NCI-H1105 treated with DMSO at 0.1 percent for 48 hours (cell line): ENCODE measurements at regions not wholly inside any gene's neighbourhood (a gene's known extent, or its start where the extent isn't known, plus 50 kb on each side); places are given as distances from the start of the nearest gene placed in this dataset.
"Not testable (repeated sequence)": the region's sequence is repeated elsewhere in the genome, so short reads cannot be mapped to it uniquely, and the experiment has no call there.

Source experiments
- DNase-seq: peaks from one replicate; lab custom pipeline; 2025; lab: John Stamatoyannopoulos, UW

- DNase-seq: not testable (repeated sequence)
Observed at GRCh38 chr3:144023543-144023942, 51.9 kb downstream of the DIPK2A start.

- DNase-seq: no peak
Observed at GRCh38 chr3:144028798-144029411, 57.3 kb downstream of the DIPK2A start.

- DNase-seq: no peak
Observed at GRCh38 chr3:144029769-144030168, 58.1 kb downstream of the DIPK2A start.

DNA sequence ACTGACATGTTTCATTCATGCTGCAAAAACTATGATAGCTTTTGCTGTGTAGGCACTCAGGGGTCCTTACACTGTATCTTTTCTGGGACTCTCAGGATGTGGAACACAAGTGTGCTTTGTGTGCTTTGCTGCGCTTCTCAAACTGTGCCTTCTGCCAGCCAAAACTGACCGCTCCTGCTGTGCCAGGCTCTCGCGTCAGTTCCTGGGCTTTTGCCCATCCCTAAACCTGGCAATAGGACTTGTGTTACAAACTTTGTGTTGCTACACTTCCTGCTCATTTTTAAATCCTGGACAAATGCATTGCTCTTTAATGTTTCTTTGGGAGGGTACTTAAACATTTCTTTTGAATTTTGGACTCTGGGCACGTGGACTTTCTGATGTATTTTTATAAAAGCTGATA is 60.3 kb downstream of the DIPK2A start:
- DNase-seq: no peak

DNA sequence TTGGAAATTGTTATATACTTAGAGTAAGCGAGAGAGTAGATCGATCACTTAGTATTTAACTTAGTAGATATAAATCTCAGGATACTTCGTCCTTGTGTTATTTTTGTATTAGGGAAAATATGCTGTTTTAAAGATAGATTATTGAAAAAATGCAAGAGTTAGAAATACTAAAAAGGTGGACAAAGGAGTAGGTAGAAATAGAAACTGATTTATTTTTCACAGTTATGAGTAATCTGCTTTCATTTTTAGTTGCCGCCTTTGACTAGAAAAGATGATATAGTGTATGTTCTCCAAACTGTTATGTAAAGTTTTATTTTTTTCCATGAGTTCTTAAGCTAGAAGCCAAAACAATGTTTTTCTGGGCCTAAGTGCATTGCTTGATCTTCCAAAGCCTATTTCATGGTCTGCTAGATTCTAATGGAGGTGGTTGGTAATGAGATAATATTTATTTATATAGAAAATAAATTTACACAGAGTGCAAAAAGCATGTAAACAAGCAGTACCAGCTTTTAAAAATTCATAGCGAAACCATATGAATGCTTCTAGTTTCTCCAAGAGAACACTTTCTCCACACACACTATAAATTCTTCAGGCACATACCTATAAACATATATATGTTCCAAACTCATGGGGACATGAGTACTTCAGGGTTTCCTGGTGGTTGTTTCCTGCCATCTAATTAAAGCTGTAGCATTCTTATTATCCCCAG is 61.1 kb downstream of the DIPK2A start:
- no peak for DNase-seq

GRCh38 chr3:144033240-144033589 is 61.6 kb downstream of the DIPK2A start:
- no peak for DNase-seq

GRCh38 chr3:144033863-144034262 is 62.2 kb downstream of the DIPK2A start:
- DNase-seq: no peak

- no peak for DNase-seq
Observed at GRCh38 chr3:144034715-144035290, 63.2 kb downstream of the DIPK2A start.

- no peak for DNase-seq
Observed at GRCh38 chr3:144036498-144036897, 64.9 kb downstream of the DIPK2A start.

DNA sequence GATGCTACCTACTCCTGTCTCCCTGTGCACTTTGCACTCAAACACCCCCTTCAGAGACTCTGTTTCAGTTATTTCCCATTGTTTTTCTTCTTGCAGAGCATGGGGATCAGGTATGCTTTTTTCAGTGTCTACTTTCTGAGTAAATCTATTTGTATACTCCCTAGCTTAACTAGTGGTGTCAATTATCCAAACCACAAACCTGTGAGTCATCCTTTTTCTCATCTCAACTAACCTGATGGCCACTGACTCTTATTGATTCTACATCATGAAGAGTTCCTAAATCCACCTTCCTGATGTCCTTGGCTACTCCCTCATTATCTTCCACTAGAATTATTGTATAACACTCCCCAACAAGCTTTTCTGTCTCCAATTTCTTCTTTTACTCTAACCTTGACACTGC is 68.0 kb downstream of the DIPK2A start:
- DNase-seq: no peak

DNA sequence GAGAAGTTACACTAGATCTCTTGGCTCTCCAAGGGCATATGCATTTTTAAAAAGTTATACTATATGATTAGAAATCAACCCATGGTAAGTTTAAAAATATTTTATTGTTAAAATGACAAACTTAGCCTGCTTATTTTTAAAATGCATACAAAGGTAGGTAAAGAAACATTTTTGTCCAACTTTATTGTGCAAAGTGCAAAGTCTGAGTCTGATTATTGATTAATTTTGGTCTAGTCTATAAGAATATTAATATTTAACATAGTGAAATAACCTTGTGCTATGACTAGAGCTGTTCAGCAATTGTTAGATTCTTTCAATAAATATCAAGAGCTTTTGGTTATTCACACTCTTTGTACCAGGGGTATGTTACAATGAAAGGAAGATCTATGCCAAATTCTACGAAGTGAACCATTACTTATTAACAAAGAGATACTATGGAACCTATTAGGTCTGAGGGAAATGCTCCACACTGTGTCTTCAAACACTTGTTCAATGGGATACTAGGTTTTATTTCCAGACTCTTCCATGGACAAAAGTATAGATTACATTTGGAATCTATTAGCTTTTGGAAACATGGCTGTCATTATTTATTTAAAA is 70.4 kb downstream of the DIPK2A start:
- no peak for DNase-seq

- no peak for DNase-seq
Observed at GRCh38 chr3:144045766-144046165, 74.1 kb downstream of the DIPK2A start.

GRCh38 chr3:144049374-144049773 is 77.8 kb downstream of the DIPK2A start:
- DNase-seq: no peak

DNA sequence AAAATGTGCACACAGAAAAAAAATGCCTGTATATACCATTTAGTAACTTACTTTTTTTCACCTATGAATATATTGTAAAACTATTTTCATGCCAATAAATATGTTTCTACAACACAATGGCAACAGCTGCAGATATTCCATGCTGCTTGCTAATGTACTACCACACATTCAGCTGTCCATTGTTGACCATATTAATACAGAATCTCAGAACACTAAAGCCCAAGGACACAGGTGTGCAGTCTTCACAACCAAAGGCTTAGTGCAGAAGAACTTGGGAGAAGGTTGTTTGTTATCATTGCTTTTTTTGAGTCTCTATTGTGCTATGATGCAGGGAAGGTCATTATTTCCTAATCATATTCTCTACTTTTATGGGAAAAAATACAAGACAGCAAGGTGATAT is 79.6 kb downstream of the DIPK2A start:
- DNase-seq: no peak

GRCh38 chr3:144052275-144052674 is 80.7 kb downstream of the DIPK2A start:
- no peak for DNase-seq

DNA sequence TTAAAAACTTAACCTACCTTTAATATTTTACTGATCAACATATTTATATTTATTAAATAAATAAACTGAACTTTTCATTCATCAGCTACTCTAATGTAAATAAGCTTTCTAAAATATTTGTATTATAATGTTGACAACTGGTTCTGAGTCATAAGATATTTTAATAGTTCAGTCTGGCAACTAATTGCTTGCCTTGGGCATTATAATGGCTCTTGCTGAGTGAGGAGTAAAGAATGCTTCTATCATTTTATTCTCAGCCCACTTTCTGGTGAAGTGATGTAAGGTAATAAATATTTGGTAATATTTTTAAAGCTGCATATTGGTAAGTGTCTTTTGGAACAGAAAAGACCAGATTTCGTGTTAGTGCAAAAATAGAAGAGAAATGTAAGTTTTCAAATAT is 81.5 kb downstream of the DIPK2A start:
- DNase-seq: peak; percentile 22

- no peak for DNase-seq
Observed at GRCh38 chr3:144054766-144055165, 83.1 kb downstream of the DIPK2A start.

- no peak for DNase-seq
Observed at GRCh38 chr3:144055604-144056003, 84.0 kb downstream of the DIPK2A start.

GRCh38 chr3:144058713-144059112 is 87.1 kb downstream of the DIPK2A start:
- DNase-seq: no peak

DNA sequence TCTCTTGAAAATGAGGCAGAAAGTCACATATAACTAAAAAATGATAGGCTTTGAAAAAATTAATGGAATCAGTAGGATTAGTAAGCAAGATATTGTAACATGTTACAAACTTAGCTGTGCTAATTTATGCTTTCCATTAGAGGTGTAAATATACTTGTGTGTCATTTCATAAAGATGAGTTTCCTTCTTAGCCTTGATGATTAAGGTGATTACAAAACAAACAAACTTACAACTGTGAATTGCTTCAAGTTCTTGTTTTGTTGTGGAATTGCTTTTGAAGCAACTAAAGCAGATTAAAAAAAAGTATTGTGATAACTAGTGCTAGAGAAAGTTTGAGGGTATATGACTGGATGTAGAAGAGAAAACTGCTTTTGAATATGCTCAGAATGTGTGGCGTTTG is 87.9 kb downstream of the DIPK2A start:
- DNase-seq: no peak

DNA sequence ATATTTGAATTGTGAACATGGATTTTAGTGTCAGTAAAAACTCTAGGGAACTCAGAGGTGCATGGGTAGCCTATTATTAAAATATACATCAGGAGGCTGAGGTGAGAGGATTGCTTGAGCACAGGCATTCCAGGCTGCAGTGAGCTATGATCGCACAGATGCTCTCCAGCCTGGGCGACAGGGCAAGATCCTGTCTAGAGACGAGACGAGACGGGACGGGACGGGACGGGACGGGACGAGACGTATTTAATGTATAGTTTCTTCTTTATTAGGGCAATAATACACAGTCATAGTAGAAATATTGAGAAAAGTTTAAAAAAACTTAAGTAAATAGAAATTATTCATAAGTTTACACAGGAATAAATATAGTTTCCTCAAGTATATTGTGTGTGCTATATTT is 89.3 kb downstream of the DIPK2A start:
- DNase-seq: no peak

- DNase-seq: no peak
Observed at GRCh38 chr3:144063306-144063705, 91.7 kb downstream of the DIPK2A start.

GRCh38 chr3:144067059-144067458 is 95.4 kb downstream of the DIPK2A start:
- no peak for DNase-seq
